ENCODE measurements at regions not wholly inside any gene's neighbourhood (a gene's known extent, or its start where the extent isn't known, plus 50 kb on each side); places are given as distances from the start of the nearest gene placed in this dataset.
"Not testable (repeated sequence)": the region's sequence is repeated elsewhere in the genome, so short reads cannot be mapped to it uniquely, and the experiment has no call there.

GRCh38 chr15:57883701-57884100 lies 177.2 kb downstream of the POLR2M start:
- ATAC-seq, result no peak

DNA sequence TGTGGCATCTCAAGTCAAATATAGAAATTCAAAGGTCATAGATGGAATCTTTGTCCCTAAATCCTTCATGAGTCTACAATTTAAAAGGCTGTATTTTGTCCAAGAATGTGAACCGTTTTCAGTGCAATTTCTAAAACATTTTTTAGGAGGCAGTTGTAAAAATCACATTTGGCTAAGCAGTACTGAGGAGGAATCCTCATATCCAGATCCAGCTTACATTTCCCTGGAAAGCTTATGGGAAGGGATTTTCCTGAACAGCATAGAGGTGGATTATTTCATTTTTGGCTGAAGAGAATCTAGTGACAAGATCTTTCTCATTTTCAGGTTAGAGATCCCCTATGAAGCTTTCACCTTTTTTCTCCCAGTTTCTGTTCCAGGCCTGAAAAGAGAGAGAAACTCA lies 178.4 kb downstream of the POLR2M start:
- ATAC-seq, result no peak

DNA sequence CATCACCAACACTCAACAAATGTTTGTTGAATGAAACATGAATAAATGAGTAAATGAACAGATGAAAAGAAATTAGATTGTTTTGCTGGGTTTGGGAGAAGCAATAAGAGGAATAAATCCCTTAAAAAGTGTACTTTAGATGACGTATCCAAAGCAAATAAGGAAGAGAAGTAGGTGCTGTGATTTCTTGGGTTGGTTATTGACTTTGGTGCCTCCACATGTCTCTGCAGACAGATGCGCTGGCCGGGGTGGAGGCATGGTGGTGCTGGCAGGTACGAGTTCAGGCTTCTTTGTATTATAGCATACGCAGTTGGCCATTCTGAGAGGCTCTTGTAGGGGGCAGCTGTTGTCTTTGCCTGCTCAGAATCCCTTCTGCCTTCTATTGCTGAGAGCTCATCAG lies 178.9 kb downstream of the POLR2M start:
- no peak for ATAC-seq

GRCh38 chr15:57887825-57888224 lies 177.7 kb downstream of the ALDH1A2 start:
- no peak for ATAC-seq

- no peak for ATAC-seq
Observed at GRCh38 chr15:57890351-57890750, 175.2 kb downstream of the ALDH1A2 start.

DNA sequence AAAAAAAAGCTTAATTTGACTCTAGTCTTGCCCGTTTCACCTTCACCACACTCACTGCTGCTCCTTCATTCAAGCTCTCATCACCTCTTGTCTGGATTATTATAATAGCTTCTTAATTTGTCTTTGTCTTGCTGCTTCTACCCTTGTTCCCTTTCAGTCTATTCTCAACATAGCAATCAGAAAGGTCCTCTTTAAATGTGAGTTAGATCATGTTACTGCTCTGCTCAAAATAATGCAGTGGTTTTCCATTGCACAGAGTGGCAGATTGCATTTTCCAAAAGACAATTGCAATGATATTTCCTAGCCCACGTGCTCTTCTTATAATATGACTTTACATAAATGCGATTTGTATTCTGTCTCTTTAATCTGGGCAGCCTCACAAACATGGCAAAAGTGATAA lies 174.6 kb downstream of the ALDH1A2 start:
- no peak for ATAC-seq

- no peak for ATAC-seq
Observed at GRCh38 chr15:57892181-57892580, 173.3 kb downstream of the ALDH1A2 start.

DNA sequence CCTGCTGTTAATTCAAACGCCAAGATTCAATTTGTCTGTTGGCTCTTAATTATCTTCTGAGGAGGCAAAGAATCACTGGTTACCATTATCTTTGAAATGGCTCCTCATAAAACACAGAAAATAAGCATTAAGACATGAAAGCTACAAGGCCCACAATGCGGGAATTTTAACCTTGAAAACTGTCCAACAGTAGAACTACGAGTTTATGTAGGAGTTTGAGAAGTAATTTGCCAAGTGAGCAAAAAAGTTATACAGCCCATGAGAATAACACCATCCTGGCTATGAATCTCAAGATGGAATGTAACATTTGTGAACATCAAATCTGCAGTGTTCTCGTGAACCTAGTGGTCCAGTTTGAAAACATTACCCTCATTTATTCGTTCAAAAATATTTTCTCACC lies 172.5 kb downstream of the ALDH1A2 start:
- ATAC-seq, result no peak

- no peak for ATAC-seq
Observed at GRCh38 chr15:57895291-57895690, 170.2 kb downstream of the ALDH1A2 start.

- ATAC-seq, result no peak
Observed at GRCh38 chr15:57896114-57896513, 169.4 kb downstream of the ALDH1A2 start.

DNA sequence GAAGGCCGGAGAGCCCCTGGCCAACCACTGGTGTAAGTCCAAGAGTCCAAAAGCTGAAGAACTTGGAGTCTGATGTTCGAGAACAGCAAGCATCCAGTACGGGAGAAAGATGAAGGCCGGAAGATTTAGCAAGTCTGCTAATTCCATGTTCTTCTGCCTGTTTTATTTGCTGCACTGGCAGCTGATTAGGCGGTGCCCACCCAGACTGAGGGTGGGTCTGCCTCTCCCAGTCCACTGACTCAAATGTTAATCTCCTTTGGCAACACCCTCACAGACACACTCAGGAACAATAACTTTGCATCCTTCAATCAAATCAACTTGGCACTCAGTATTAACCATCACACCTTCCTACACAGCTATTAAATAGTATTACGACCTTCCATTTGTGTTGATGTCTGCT lies 168.6 kb downstream of the ALDH1A2 start:
- ATAC-seq, result not testable (repeated sequence)

GRCh38 chr15:57897870-57898269 lies 167.6 kb downstream of the ALDH1A2 start:
- ATAC-seq, result no peak

GRCh38 chr15:57902155-57902554 lies 163.4 kb downstream of the ALDH1A2 start:
- no peak for ATAC-seq
